ENCODE measurements at regions not wholly inside any gene's neighbourhood (a gene's known extent, or its start where the extent isn't known, plus 50 kb on each side); places are given as distances from the start of the nearest gene placed in this dataset.

- DNase-seq: no peak
Observed at GRCh38 chr21:41671212-41671762, 95.6 kb downstream of the RIPK4 start.

DNA sequence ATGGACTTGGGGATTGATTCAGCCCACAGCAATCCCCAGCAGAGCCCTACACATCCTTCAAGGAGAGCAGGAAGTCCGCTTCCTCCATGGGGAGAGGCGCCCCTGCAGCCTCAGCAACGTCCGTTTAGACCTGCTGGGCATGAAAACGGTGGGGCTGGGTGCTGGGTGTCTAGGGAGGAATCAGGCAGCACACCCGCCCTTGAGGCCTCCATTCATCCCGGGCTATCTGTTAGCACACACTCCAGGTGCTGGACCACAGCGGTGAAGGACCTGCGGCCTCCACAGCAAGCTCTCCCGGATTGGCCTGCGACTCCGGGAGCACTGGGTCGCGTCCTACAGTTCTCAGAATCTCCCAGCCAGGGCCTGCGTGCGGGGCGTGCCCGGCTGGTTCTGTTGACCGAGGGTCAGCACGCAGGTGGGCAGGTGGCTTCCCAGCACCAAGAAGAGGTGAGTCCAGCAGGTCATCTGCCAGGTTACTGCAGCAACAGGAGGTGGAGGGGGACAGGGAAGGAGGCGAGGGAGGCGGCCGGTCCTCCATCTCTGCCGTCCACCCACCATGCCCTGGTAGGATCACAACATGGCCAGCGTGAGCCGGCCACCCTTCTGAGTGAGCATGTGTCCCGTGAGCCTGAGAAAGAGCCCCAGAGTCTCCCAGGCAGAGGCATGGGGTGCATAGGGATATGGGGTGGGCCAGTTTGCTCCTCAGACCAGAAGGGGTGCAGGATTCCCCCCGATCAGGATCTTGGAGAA is 96.6 kb downstream of the RIPK4 start:
- DNase-seq: no peak

DNA sequence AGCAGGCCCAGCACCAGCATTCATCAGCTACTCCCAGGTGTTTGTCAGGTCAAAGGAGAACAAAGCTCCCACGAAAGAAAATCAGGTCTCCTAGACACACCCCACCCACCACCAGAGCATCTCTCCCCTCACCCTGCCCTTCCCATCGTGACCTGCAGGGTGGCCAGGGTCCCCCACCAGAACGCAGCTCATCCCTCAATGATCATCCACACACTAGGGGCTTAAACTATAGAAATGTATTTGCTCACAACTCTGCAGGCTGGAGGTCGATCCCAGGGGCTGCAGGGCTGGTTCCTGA is 97.4 kb downstream of the RIPK4 start:
- DNase-seq: no peak

DNA sequence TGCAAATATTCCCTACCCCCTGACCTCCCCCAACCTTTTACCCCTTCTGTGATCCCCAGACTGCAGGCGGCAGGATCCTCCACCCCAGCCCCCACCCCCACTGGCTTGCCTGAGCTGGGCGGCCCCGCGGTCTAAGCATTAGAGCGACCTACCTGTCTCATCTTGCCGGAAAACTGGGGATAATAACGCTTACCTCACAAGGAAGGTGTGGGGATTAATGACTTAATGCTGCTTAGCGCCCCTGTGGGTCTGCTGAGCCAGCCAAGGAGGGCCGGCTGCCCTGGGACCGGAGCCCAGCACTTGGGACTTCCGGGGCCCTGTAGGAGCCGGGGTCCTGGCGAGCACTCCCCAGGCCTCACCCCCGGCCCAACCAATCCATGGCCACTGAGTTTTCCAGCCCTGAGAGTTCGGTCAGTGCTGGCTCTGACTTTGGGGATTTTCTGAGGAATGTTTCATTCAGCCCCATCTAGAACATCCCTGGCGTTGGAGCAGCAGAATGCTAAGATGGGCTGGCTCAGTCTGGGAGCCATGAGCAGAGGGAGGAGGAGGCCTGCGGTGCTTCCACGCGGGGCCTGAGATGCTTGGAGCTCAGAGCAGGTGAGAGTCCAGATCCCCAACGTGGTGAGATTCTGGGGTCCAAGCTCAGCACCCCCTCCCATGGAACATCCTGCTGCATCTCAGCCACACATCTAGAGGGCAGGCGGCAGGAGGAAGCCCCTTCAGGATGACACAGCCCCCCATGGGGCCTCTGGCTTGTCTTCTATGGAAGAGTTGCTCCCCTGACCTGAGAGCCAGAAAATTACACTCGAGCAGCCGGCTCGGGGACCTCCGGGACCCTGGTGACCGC is 97.9 kb downstream of the RIPK4 start:
- no peak for DNase-seq

DNA sequence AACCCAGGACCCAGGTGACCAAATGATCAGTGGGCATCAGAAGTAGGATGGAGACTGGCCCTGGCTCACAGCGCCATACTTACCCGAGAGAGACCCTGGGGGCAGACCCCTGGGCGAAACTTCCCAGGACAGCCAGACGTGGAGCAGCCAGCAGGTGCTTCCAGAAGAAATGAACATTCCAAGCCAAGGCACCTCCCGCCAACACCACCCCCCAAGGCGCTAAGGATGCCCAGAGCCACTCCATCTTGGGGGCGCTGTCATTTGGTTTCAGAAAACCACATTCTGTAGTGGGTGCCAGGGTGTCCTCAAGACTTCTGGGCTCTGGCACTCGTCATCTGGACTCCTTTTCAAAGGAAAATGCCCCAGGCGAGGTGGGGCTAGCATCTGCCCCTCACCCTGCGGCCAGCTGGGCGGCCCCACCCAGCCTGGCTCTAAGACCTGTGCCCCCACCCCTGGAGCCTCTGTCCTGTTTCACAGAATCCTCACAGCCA is 98.8 kb downstream of the RIPK4 start:
- no peak for DNase-seq

DNA sequence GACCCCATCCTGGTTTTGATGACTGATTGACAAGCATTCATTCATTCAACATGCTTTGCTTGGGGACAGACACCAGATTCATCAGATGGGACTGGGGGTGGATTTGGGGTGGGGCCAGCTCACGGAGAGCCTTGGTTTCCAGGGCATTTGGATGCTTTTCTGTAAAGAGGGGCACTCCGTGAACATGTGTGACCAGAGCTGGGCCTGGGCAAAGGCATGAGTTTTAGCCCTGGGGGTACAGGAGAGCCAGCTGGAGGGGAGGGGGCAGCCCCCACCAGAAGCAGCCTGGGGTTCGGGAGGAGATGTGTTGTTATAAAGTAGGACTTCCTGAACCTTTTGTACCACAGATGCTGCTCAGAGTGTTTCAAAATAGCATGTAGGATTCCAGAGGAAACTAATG is 99.7 kb downstream of the RIPK4 start:
- peak; percentile 21 for DNase-seq

- DNase-seq: peak; percentile 39
Observed at GRCh38 chr21:41666641-41667081, 100.2 kb downstream of the RIPK4 start.

DNA sequence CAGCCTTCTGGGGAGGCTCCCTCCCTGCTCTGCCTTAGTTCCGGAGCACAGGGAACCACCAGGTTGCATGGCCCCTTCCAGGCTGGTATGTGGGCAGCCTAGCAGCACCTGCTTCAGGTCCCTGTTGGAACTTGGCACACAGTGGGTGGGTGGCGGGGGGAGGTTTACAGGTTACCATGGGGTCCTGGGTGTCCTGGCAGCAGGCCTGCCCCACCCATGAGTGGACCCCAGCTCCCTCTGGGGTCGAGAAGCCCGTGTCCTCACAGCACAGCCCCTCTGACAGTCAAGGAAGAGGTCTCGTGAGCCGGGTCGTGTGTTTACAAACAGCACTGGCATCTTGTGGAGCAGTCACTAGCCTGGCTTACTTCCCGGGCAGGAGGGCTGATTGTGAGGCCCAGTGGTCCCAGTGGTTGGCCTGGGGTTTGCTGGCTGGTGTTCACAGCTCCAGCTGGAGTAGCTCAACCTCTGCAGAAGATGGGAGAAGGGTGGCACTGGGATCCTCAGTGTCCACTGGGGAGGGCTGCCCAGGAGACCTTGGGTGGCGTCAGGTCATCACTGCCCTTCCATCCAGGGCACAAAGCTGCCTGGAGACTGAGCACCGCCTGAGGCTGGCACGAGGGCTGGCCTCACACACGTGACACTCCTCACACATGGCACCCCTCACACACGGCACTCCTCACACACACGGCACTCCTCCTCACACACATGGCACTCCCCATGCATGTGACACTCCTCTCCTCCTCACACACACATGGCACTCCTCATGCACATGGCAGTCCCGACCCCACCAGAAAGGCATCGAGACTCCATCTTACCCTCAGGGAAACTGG is 100.9 kb downstream of the RIPK4 start:
- DNase-seq: peak; percentile 41

DNA sequence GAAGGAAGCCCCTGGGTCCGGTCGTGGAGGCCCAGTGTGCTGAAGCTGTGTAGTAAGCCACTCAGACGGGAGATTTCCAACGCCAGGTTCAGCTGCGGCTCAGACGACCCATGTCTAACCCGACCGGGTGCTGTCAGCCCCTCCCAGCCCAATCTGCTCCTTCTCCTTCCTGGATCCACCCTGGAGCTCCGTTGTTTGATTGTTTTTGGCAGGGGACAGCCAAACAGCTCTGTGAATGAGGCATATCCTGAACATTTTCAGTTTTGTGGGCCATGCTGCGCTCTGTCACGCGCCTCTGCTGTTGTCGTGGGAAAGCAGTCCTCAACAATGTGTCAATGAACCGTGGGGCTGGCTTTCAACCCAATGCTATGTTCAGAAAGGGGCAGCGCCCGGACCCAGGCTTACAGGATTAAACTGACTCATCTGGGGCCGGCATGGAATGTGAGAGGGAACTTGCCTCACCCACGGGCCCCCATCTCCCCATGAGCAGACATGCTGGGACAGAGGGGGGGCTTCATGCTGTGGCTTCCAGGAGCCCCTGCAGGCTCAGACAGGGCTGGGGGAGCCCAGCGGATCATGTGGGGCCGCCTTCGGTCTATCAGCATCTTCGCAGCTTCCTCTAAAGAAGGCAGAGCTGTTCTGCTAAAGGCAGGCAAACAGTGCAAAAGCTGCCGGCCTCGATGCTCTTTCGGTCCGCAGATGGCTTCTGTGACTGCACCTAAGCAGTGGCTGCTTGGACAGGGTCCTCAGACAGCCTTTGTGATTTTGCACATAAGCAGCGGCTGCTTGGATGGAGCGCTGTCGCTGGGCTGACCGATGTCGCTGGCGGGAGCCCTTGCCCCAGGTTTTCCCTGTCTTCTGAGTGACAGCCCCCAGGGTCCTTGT is 101.7 kb downstream of the RIPK4 start:
- DNase-seq: peak; percentile 52

- DNase-seq: peak; percentile 80
Observed at GRCh38 chr21:41663805-41664788, 102.8 kb downstream of the RIPK4 start.

DNA sequence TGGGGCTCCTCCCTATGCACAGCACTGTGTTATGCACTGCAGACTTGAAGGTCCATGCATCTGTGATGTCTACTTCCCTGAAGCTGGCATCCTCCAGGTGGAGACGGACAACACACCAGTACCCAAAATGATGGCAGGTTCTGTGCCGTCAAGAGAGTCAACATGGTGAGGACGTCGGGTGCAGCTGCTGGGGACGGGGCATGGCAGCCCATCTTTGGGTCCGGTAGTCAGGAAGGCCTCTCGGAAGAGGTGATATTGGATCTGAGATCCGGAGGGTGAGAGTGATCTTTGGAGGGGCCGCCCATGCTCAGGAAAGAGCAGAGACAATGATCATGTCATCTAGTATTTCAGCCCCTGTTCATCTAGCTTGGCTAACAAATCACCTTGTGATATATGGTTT is 104.1 kb downstream of the RIPK4 start:
- DNase-seq: no peak

DNA sequence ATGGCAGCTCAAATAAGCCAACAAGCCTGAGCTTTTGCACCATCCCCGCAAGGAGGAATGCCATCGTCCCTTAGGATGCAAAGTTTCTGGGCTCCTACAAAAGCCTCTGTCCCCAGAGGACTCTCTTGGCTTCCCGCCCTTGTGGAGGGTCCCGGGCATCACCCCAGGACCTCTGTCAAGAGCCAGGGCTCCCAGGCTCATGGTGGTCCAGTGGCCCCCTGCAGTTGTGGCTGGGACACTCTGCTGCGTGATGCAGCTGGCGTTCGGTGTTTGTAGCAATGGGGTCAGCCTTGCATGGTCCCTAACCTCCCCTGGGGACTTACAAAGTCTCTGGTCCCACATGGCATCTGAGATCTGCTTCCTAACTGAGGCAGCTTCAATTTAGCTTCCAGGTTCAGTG is 104.7 kb downstream of the RIPK4 start:
- no peak for DNase-seq

DNA sequence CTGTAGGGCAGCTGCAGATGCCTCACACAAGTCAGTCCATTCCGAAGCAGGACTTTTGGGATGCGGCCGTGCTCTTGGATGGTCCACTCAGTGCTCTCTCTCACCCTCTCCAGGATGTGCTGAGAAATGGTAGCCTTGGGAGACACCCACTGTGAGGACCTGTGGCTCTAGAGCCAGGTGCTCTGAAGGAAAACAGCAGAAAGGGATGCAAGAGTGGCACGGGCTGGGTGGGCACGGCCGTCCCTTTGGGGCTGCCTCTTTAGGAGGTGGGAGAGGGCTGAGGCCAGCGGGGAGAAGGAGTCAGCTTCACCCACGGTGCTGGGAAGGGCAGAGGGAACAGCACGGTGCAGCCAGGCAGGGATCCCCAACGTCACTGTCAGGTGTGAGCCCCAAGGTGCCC is 106.1 kb downstream of the RIPK4 start:
- no peak for DNase-seq

DNA sequence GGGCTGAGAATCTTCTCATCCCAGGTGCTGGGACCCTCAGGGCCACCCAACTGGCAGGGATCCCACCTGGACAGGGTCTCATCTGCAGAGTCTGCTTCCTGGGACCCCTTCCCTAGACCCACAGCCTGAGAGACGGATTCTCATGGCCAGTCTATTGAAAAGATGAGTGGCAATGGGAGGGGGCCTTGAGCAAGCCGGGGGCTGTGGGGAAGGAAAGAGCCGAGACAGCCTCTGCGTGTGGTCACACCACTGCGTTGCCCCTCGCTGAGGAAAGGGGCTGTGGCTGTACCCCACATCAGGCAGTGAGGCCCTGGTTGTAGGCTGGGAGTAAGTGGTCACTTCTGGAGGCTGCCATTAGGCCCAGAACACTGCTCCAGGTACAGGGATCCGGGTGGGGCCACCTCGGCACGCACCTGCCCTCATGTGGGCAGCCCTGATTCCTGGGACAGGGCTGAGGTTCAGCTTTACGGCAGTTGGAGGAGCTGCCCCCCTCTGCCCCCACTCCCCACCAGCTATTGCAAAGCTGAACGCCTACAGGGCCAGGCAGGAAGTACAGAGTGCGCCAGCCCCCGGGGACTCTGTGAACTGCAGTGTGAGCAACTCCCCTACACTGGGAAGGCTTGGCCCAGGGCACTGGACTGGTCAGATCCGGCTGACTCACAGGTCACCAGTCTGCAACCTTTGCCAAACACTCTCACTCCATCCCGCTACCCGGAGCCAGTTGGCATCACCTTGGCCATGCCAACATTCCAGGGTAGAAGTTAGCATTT is 106.9 kb downstream of the RIPK4 start:
- no peak for DNase-seq

DNA sequence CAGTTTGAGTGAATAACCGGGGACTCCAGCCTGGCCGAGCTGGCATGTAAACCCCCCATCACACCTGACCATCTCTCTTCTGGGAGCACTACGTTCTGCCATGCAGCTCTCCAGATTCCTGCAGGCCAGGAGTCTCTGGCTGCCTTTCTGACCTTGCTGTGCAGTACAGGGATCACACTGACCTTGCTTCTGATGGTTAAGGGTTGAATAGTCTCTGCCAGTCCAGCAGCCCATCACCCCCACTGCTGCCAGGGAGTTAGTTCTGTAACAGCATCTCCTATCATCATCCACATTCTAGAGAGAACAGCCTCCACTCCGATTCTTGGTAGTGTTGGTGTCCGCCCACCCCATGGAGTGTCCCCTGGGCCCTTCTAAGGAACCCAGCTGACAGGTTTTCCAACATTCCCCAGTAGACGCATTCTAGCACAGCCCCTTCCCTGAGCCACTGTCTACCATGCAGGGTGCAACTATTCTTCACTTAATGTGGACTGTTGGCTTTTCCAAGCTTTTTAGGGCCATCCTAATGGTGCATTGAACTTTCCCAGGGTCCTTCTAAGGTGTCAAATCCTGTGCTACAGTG is 109.8 kb downstream of the RIPK4 start:
- no peak for DNase-seq

DNA sequence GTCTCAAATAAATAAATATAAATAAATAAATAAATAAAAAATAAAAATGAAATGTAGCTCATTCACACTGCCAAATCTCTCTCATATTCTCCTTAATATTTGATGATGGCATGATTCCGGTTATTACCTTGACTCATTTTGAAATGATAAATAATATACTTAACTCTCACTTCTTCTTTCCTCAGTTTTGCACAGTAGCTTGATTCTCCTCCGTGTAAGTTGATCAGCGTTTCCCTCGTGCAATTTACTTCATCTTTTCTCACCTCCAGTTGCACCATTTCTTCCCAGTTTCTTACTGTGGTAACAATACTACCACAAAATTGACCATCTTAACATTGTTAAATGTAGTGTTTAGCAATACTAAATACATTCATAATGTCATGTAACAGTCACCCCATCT is 111.6 kb downstream of the RIPK4 start:
- DNase-seq: no peak

- no peak for DNase-seq
Observed at GRCh38 chr21:41653954-41654491, 112.8 kb downstream of the RIPK4 start.

GRCh38 chr21:41653243-41653953 is 113.5 kb downstream of the RIPK4 start:
- no peak for DNase-seq

- DNase-seq: no peak
Observed at GRCh38 chr21:41651830-41652229, 115.0 kb downstream of the RIPK4 start.
